ENCODE measurements at regions not wholly inside any gene's neighbourhood (a gene's known extent, or its start where the extent isn't known, plus 50 kb on each side); places are given as distances from the start of the nearest gene placed in this dataset.

- TF ChIP-seq CREB5 (CRISPR knock-in tag; IDR thresholded peaks at IDR 0.05; ENCODE audit: low read depth), result no peak
- TF ChIP-seq ISL1 (CRISPR knock-in tag; IDR thresholded peaks at IDR 0.05), result no peak
- no peak for TF ChIP-seq PPARA (CRISPR knock-in tag; IDR thresholded peaks at IDR 0.05; ENCODE audit: borderline replicate concordance)
- TF ChIP-seq ARNTL (CRISPR knock-in tag; IDR thresholded peaks at IDR 0.05; ENCODE audit: borderline replicate concordance, low read depth), result no peak
- TF ChIP-seq ZNF8 (CRISPR knock-in tag; IDR thresholded peaks at IDR 0.05), result no peak
- TF ChIP-seq ZNF565 (CRISPR knock-in tag; conservative IDR thresholded peaks at IDR 0.05; ENCODE audit: low read depth), result no peak
- TF ChIP-seq TOX (CRISPR knock-in tag; IDR thresholded peaks at IDR 0.05; ENCODE audit: borderline replicate concordance), result no peak
- no peak for TF ChIP-seq OSR1 (CRISPR knock-in tag; IDR thresholded peaks at IDR 0.05)
- no peak for TF ChIP-seq GLIS3 (CRISPR knock-in tag; IDR thresholded peaks at IDR 0.05)
These were observed 421.5 kb downstream of the PTPRU start (continued) for GRCh38 chr1:29657816-29658215.

GRCh38 chr1:29655945-29656850 is 419.9 kb downstream of the PTPRU start:
- no peak for TF ChIP-seq CSRNP3 (CRISPR knock-in tag; IDR thresholded peaks at IDR 0.05)
- TF ChIP-seq TOX (CRISPR knock-in tag; IDR thresholded peaks at IDR 0.05; ENCODE audit: borderline replicate concordance), result no peak
- TF ChIP-seq POU6F1 (CRISPR knock-in tag; IDR thresholded peaks at IDR 0.05; ENCODE audit: borderline replicate concordance, low read depth), result no peak
- no peak for TF ChIP-seq ZNF565 (CRISPR knock-in tag; conservative IDR thresholded peaks at IDR 0.05; ENCODE audit: low read depth)
- TF ChIP-seq ZC3H10 (CRISPR knock-in tag; IDR thresholded peaks at IDR 0.05), result no peak
- TF ChIP-seq ESRRG (CRISPR knock-in tag; IDR thresholded peaks at IDR 0.05), result no peak
- no peak for TF ChIP-seq CREB5 (CRISPR knock-in tag; IDR thresholded peaks at IDR 0.05; ENCODE audit: low read depth)
- TF ChIP-seq BACH2 (CRISPR knock-in tag; IDR thresholded peaks at IDR 0.05; ENCODE audit: borderline replicate concordance), result no peak
- no peak for TF ChIP-seq GLIS3 (CRISPR knock-in tag; IDR thresholded peaks at IDR 0.05)
- TF ChIP-seq PPARA (CRISPR knock-in tag; IDR thresholded peaks at IDR 0.05; ENCODE audit: borderline replicate concordance), result no peak
- TF ChIP-seq ZNF70 (CRISPR knock-in tag; IDR thresholded peaks at IDR 0.05), result no peak
- ATAC-seq, result no peak

GRCh38 chr1:29655145-29655544 is 418.8 kb downstream of the PTPRU start:
- no peak for TF ChIP-seq ZNF70 (CRISPR knock-in tag; IDR thresholded peaks at IDR 0.05)
- no peak for TF ChIP-seq CSRNP3 (CRISPR knock-in tag; IDR thresholded peaks at IDR 0.05)
- no peak for TF ChIP-seq OSR1 (CRISPR knock-in tag; IDR thresholded peaks at IDR 0.05)
- no peak for ATAC-seq

- no peak for ATAC-seq
- TF ChIP-seq TCF4 (CRISPR knock-in tag; IDR thresholded peaks at IDR 0.05; ENCODE audit: borderline replicate concordance), result no peak
- no peak for TF ChIP-seq ZNF565 (CRISPR knock-in tag; conservative IDR thresholded peaks at IDR 0.05; ENCODE audit: low read depth)
- TF ChIP-seq CREB5 (CRISPR knock-in tag; IDR thresholded peaks at IDR 0.05; ENCODE audit: low read depth), result no peak
- TF ChIP-seq SNAI2 (CRISPR knock-in tag; IDR thresholded peaks at IDR 0.05), result no peak
- TF ChIP-seq GLIS3 (CRISPR knock-in tag; IDR thresholded peaks at IDR 0.05), result no peak
- TF ChIP-seq ZC3H10 (CRISPR knock-in tag; IDR thresholded peaks at IDR 0.05), result no peak
- TF ChIP-seq TOX (CRISPR knock-in tag; IDR thresholded peaks at IDR 0.05; ENCODE audit: borderline replicate concordance), result no peak
- no peak for TF ChIP-seq ZFP3 (CRISPR knock-in tag; IDR thresholded peaks at IDR 0.05)
- TF ChIP-seq CSRNP3 (CRISPR knock-in tag; IDR thresholded peaks at IDR 0.05), result no peak
- no peak for TF ChIP-seq BACH2 (CRISPR knock-in tag; IDR thresholded peaks at IDR 0.05; ENCODE audit: borderline replicate concordance)
- TF ChIP-seq ISL1 (CRISPR knock-in tag; IDR thresholded peaks at IDR 0.05), result no peak
- TF ChIP-seq RARB (CRISPR knock-in tag; IDR thresholded peaks at IDR 0.05), result no peak
- TF ChIP-seq PPARA (CRISPR knock-in tag; IDR thresholded peaks at IDR 0.05; ENCODE audit: borderline replicate concordance), result no peak
These were observed 417.6 kb downstream of the PTPRU start for GRCh38 chr1:29653886-29654450.
